PFSK-1 (cell line): ENCODE measurements at regions not wholly inside any gene's neighbourhood (a gene's known extent, or its start where the extent isn't known, plus 50 kb on each side); places are given as distances from the start of the nearest gene placed in this dataset.

Experiments
- POLR2AphosphoS5 ChIP-seq: IDR thresholded peaks from 2 replicates; pipeline ENCODE4 v1.6.1; 2012; ENCODE audit warnings: low read depth, mild to moderate bottlenecking, control low read depth, low read length, moderate library complexity
- REST ChIP-seq, 2 experiments: IDR thresholded peaks; 2 replicates each; pipeline versions ENCODE4 v1.6.1 to v1.8.0; 2011 to 2012; ENCODE audit warnings: low read depth in 2 of 2, low read length in 2 of 2, control low read depth in 1 of 2, inconsistent platforms in 1 of 2, mild to moderate bottlenecking in 1 of 2, moderate library complexity in 1 of 2; ENCODE audit not compliant: insufficient read depth in 1 of 2
- TAF1 ChIP-seq: IDR thresholded peaks from 2 replicates; pipeline ENCODE4 v1.6.1; 2012; ENCODE audit warnings: low read length, control low read depth, borderline replicate concordance; ENCODE audit not compliant: insufficient read depth

- no peak for TF ChIP-seq TAF1
- TF ChIP-seq REST (IDR thresholded peaks at IDR 0.05; ENCODE audit: insufficient read depth in 1 of 2, low read depth in 2 of 2, low read length in 2 of 2) = no peak
- no peak for TF ChIP-seq POLR2AphosphoS5
Measured at GRCh38 chr7:25638068-25638467, 409.8 kb upstream of the NPVF start.
